H54 (cell line): ENCODE measurements at regions not wholly inside any gene's neighbourhood (a gene's known extent, or its start where the extent isn't known, plus 50 kb on each side); places are given as distances from the start of the nearest gene placed in this dataset.

ENCODE experiments used
- DNase-seq: peaks from one replicate; pipeline ENCODE4 v3.0.0; 2011; ENCODE audit warnings: low spot score, mixed read lengths; ENCODE audit not compliant: insufficient read length
- FAIRE-seq: peaks from 3 replicates; lab custom pipeline; 2011; peaks lifted over from hg19 to GRCh38; lab: Jason Lieb, UNC
- POLR2A ChIP-seq: IDR thresholded peaks from 2 replicates; pipeline ENCODE4 v1.6.1; 2011; ENCODE audit warnings: low read depth, mild to moderate bottlenecking, low read length

GRCh38 chr3:178047496-178047895 lies 488.7 kb upstream of the KCNMB2 start:
- no peak for TF ChIP-seq POLR2A
- no peak for FAIRE-seq
- no peak for DNase-seq

- TF ChIP-seq POLR2A, result no peak
- no peak for FAIRE-seq
- no peak for DNase-seq
Observed at GRCh38 chr3:178048768-178049167, 487.5 kb upstream of the KCNMB2 start.

GRCh38 chr3:178054471-178054870 lies 481.8 kb upstream of the KCNMB2 start:
- DNase-seq (no peak), FAIRE-seq (peak; percentile 52)
- no peak for TF ChIP-seq POLR2A

GRCh38 chr3:178055939-178056338 lies 480.3 kb upstream of the KCNMB2 start:
- DNase-seq, result no peak
- no peak for FAIRE-seq
- TF ChIP-seq POLR2A, result no peak

- DNase-seq (no peak), FAIRE-seq (no peak)
- TF ChIP-seq POLR2A, result no peak
Observed at GRCh38 chr3:178056868-178057267, 479.4 kb upstream of the KCNMB2 start.

- TF ChIP-seq POLR2A, result no peak
- DNase-seq (no peak), FAIRE-seq (no peak)
Observed at GRCh38 chr3:178058629-178059028, 477.6 kb upstream of the KCNMB2 start.

GRCh38 chr3:178059119-178059518 lies 477.1 kb upstream of the KCNMB2 start:
- TF ChIP-seq POLR2A, result no peak
- no peak for DNase-seq
- no peak for FAIRE-seq

GRCh38 chr3:178059836-178060235 lies 476.4 kb upstream of the KCNMB2 start:
- FAIRE-seq, result no peak
- no peak for DNase-seq
- no peak for TF ChIP-seq POLR2A

GRCh38 chr3:178060407-178060806 lies 475.8 kb upstream of the KCNMB2 start:
- TF ChIP-seq POLR2A, result no peak
- no peak for FAIRE-seq
- DNase-seq, result no peak

GRCh38 chr3:178062126-178062525 lies 474.1 kb upstream of the KCNMB2 start:
- no peak for FAIRE-seq
- no peak for TF ChIP-seq POLR2A

GRCh38 chr3:178063461-178063860 lies 472.8 kb upstream of the KCNMB2 start:
- DNase-seq (no peak), FAIRE-seq (no peak)
- TF ChIP-seq POLR2A, result no peak

More at GRCh38 chr3:178062126-178062525, 474.1 kb upstream of the KCNMB2 start:
- no peak for DNase-seq

- no peak for TF ChIP-seq POLR2A
- FAIRE-seq (no peak), DNase-seq (no peak)
Observed at GRCh38 chr3:178067721-178068120, 468.5 kb upstream of the KCNMB2 start.

GRCh38 chr3:178072391-178073305 lies 463.6 kb upstream of the KCNMB2 start:
- no peak for TF ChIP-seq POLR2A
- DNase-seq (no peak), FAIRE-seq (no peak)

GRCh38 chr3:178073366-178073765 lies 462.9 kb upstream of the KCNMB2 start:
- DNase-seq (no peak), FAIRE-seq (no peak)
- TF ChIP-seq POLR2A, result no peak

- no peak for DNase-seq
- TF ChIP-seq POLR2A, result no peak
- no peak for FAIRE-seq
Observed at GRCh38 chr3:178075344-178075743, 460.9 kb upstream of the KCNMB2 start.
